ENCODE measurements at regions not wholly inside any gene's neighbourhood (a gene's known extent, or its start where the extent isn't known, plus 50 kb on each side); places are given as distances from the start of the nearest gene placed in this dataset.

GRCh38 chr6:113339209-113339608 lies 517.9 kb upstream of the MARCKS start:
- ChIA-PET CTCF (interaction anchor here (3.8 to 7.7 kb wide), 2 partner anchors 9 to 33 kb away, joined by 14 to 40 read pairs; no protein-coding TSS in a partner anchor), POLR2A (no interaction called here)
- TF ChIP-seq CTCF (IDR thresholded peaks at IDR 0.05; ENCODE audit: control extremely low read depth, extremely low read depth, low read depth, missing control alignments): no peak
- DNase-seq (ENCODE audit: extremely low spot score): no peak

GRCh38 chr6:113340371-113340770 lies 516.8 kb upstream of the MARCKS start:
- CTCF ChIA-PET: interaction anchor here (7.7 kb wide), 1 partner anchor 11 kb away, joined by 40 read pairs; no protein-coding TSS in a partner anchor
- DNase-seq (ENCODE audit: extremely low spot score): no peak

GRCh38 chr6:113343940-113344339 lies 513.2 kb upstream of the MARCKS start:
- no peak for TF ChIP-seq CTCF (IDR thresholded peaks at IDR 0.05; ENCODE audit: control extremely low read depth, extremely low read depth, low read depth, missing control alignments)
- ChIA-PET CTCF (interaction anchor here (7.7 kb wide), 1 partner anchor 14 kb away, joined by 40 read pairs; no protein-coding TSS in a partner anchor), POLR2A (no interaction called here)
- no peak for DNase-seq (ENCODE audit: extremely low spot score)

More at GRCh38 chr6:113340371-113340770, 516.8 kb upstream of the MARCKS start:
- TF ChIP-seq CTCF (IDR thresholded peaks at IDR 0.05; ENCODE audit: control extremely low read depth, extremely low read depth, low read depth, missing control alignments): no peak
- POLR2A ChIA-PET: no interaction called here

GRCh38 chr6:113344969-113345368 lies 512.2 kb upstream of the MARCKS start:
- no peak for DNase-seq (ENCODE audit: extremely low spot score)
- no peak for TF ChIP-seq CTCF (IDR thresholded peaks at IDR 0.05; ENCODE audit: control extremely low read depth, extremely low read depth, low read depth, missing control alignments)
- ChIA-PET POLR2A (no interaction called here), CTCF (no interaction called here)

- ChIA-PET POLR2A (no interaction called here), CTCF (no interaction called here)
- TF ChIP-seq CTCF (IDR thresholded peaks at IDR 0.05; ENCODE audit: control extremely low read depth, extremely low read depth, low read depth, missing control alignments): no peak
- no peak for DNase-seq (ENCODE audit: extremely low spot score)
These were observed 509.7 kb upstream of the MARCKS start for GRCh38 chr6:113347436-113347835.

GRCh38 chr6:113350461-113350860 lies 506.7 kb upstream of the MARCKS start:
- no peak for TF ChIP-seq CTCF (IDR thresholded peaks at IDR 0.05; ENCODE audit: control extremely low read depth, extremely low read depth, low read depth, missing control alignments)
- ChIA-PET POLR2A (no interaction called here), CTCF (no interaction called here)
- no peak for DNase-seq (ENCODE audit: extremely low spot score)

All from GM10248 (cell line).